ENCODE measurements at regions not wholly inside any gene's neighbourhood (a gene's known extent, or its start where the extent isn't known, plus 50 kb on each side); places are given as distances from the start of the nearest gene placed in this dataset.

- BruUV-seq (replicated peaks), result no TSS peak
- no peaks in the 10 kb centered on the region for H4K20me1 ChIP-seq (replicated peaks; ENCODE audit: control insufficient read depth, insufficient read depth, low read length)
- H3K36me3 ChIP-seq (ENCODE audit: control insufficient read depth, insufficient read depth, low read length), result no peaks in the 10 kb centered on the region
- intact Hi-C loops (cut with micrococcal nuclease) (no loop called here), in situ Hi-C loops (cut with MboI) (no loop called here)
- TF ChIP-seq CTCFL (IDR thresholded peaks at IDR 0.05; ENCODE audit: borderline replicate concordance, insufficient read depth, low read depth, low read length, poor library complexity, severe bottlenecking) (no peak), NFIC (IDR thresholded peaks at IDR 0.05) (peak; percentile 45)
- no peaks in the 10 kb centered on the region for H3K27me3 ChIP-seq (ENCODE audit: control insufficient read depth in 2 of 2, insufficient read depth in 2 of 2, low read length in 2 of 2)
- no peak overlapping the region for H3K4me2 ChIP-seq (ENCODE audit: insufficient read depth, low read length)
- H3K4me3 ChIP-seq, result no peak overlapping the region
- POLR2A ChIA-PET, result interaction anchor here (0.6 kb wide), 1 partner anchor 1716 kb away, joined by 3 read pairs; no protein-coding TSS in a partner anchor
- no peaks in the 10 kb centered on the region for H3K9me3 ChIP-seq (replicated peaks; ENCODE audit: control insufficient read depth, insufficient read depth, low read depth, low read length)
- CTCF ChIA-PET (ENCODE audit: low intra/inter-chr PET ratio), result no interaction called here
- no peak overlapping the region for H2AFZ ChIP-seq (ENCODE audit: low read depth, low read length)
- no peak overlapping the region for H3K27ac ChIP-seq (ENCODE audit: extremely low read depth, low read depth, low read length)
- FAIRE-seq (no peak), ATAC-seq (no peak), DNase-seq (ENCODE audit: extremely low read depth in 1 of 4, low spot score in 3 of 4) (no peak)
- H3K79me2 ChIP-seq (ENCODE audit: control insufficient read depth, insufficient read depth, low read length), result no peaks in the 10 kb centered on the region
- H3K9me1 ChIP-seq (ENCODE audit: control insufficient read depth, insufficient read depth, low read length), result no peaks in the 10 kb centered on the region
- H3K4me1 ChIP-seq (replicated peaks in 1 of 2; ENCODE audit: control insufficient read depth in 2 of 2, insufficient read depth in 2 of 2, low read length in 2 of 2), result no peaks in the 10 kb centered on the region
- 3% methylated on average over 5 of the region's 5 CpGs for WGBS (ENCODE audit: insufficient coverage, low coverage, missing lambda C conversion rate)
- no peak overlapping the region for H3K9ac ChIP-seq (ENCODE audit: insufficient read depth in 1 of 2, low read depth in 2 of 2, low read length in 2 of 2)
Measured at GRCh38 chr4:23959396-23960148, 69.7 kb upstream of the PPARGC1A start.

GRCh38 chr4:23958749-23959148 lies 68.9 kb upstream of the PPARGC1A start:
- WGBS (ENCODE audit: insufficient coverage, low coverage, missing lambda C conversion rate), result 0% methylated on average over 2 of the region's 2 CpGs
- POLR2A ChIA-PET, result no interaction called here
- Histone ChIP-seq H3K9ac (ENCODE audit: insufficient read depth in 1 of 2, low read depth in 2 of 2, low read length in 2 of 2) (no peak overlapping the region), H3K27me3 (ENCODE audit: control insufficient read depth in 2 of 2, insufficient read depth in 2 of 2, low read length in 2 of 2) (no peaks in the 10 kb centered on the region), H3K27ac (ENCODE audit: extremely low read depth, low read depth, low read length) (no peak overlapping the region), H2AFZ (ENCODE audit: low read depth, low read length) (no peak overlapping the region), H3K36me3 (ENCODE audit: control insufficient read depth, insufficient read depth, low read length) (no peaks in the 10 kb centered on the region), H3K4me2 (ENCODE audit: insufficient read depth, low read length) (no peak overlapping the region), H3K79me2 (ENCODE audit: control insufficient read depth, insufficient read depth, low read length) (no peaks in the 10 kb centered on the region), H3K9me1 (ENCODE audit: control insufficient read depth, insufficient read depth, low read length) (no peaks in the 10 kb centered on the region), H3K4me1 (replicated peaks in 1 of 2; ENCODE audit: control insufficient read depth in 2 of 2, insufficient read depth in 2 of 2, low read length in 2 of 2) (no peaks in the 10 kb centered on the region), H3K4me3 (no peak overlapping the region), H4K20me1 (replicated peaks; ENCODE audit: control insufficient read depth, insufficient read depth, low read length) (no peaks in the 10 kb centered on the region), H3K9me3 (replicated peaks; ENCODE audit: control insufficient read depth, insufficient read depth, low read depth, low read length) (no peaks in the 10 kb centered on the region)
- BruUV-seq (replicated peaks), result no TSS peak
- ATAC-seq (no peak), DNase-seq (ENCODE audit: extremely low read depth in 1 of 4, low spot score in 3 of 4) (no peak), FAIRE-seq (no peak)
- CTCF ChIA-PET (ENCODE audit: low intra/inter-chr PET ratio), result no interaction called here
- in situ Hi-C loops (cut with MboI), result no loop called here
- intact Hi-C loops (cut with micrococcal nuclease), result no loop called here
- TF ChIP-seq CREBBP (IDR thresholded peaks at IDR 0.05; ENCODE audit: low read depth, low read length) (no peak), SLC30A9 (CRISPR knock-in tag; IDR thresholded peaks at IDR 0.05) (no peak), HMGN3 (IDR thresholded peaks at IDR 0.05; ENCODE audit: borderline replicate concordance, extremely low read depth, insufficient read length, low read depth, low read length) (no peak), CUX1 (CRISPR knock-in tag; IDR thresholded peaks at IDR 0.05) (no peak), IFI16 (CRISPR knock-in tag; IDR thresholded peaks at IDR 0.05) (no peak), ZNF24 (IDR thresholded peaks at IDR 0.05) (no peak)
